ENCODE measurements at regions not wholly inside any gene's neighbourhood (a gene's known extent, or its start where the extent isn't known, plus 50 kb on each side); places are given as distances from the start of the nearest gene placed in this dataset.
"Not testable (repeated sequence)": the region's sequence is repeated elsewhere in the genome, so short reads cannot be mapped to it uniquely, and the experiment has no call there.

DNA sequence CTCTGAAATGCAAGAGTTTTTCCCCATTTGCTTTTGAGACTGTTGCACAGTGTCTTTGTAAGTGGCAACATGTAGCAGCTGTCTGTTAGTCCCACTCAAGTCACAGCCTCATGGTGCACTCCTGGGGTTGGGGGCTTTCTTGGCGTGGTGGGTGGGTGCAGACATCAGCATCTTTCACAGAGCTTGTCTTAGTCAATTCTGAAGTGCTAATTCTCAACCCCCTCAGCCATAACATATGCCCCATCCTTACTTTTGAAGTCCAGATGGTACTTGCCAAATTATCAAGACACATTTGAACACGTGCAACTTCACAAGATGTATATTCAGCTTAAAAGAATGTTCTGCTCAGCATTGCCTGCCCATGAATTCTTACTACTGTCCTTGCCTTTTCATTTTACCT lies 87.1 kb downstream of the VCAM1 start:
- TF ChIP-seq POLR2A (IDR thresholded peaks at IDR 0.05) (no peak), POLR2AphosphoS5 (IDR thresholded peaks at IDR 0.05) (no peak), EP300 (IDR thresholded peaks at IDR 0.05) (no peak)
- TF ChIP-seq, protein P1, sequence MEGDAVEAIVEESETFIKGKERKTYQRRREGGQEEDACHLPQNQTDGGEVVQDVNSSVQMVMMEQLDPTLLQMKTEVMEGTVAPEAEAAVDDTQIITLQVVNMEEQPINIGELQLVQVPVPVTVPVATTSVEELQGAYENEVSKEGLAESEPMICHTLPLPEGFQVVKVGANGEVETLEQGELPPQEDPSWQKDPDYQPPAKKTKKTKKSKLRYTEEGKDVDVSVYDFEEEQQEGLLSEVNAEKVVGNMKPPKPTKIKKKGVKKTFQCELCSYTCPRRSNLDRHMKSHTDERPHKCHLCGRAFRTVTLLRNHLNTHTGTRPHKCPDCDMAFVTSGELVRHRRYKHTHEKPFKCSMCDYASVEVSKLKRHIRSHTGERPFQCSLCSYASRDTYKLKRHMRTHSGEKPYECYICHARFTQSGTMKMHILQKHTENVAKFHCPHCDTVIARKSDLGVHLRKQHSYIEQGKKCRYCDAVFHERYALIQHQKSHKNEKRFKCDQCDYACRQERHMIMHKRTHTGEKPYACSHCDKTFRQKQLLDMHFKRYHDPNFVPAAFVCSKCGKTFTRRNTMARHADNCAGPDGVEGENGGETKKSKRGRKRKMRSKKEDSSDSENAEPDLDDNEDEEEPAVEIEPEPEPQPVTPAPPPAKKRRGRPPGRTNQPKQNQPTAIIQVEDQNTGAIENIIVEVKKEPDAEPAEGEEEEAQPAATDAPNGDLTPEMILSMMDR (IDR thresholded peaks at IDR 0.05): no peak
- Histone ChIP-seq H3K4me1 (no peaks in the 10 kb centered on the region), H3K36me3 (no peaks in the 10 kb centered on the region), H3K9me3 (peaks cover 0 to 1% (median under 1%) of the 10 kb centered on the region in 4 donors), H3K27ac (no peak overlapping the region), H3K4me3 (no peak overlapping the region), H3K27me3 (no peaks in the 10 kb centered on the region)
- WGBS, 5 donors: 61 to 79% (median 75%) methylated on average over 2 of the region's 2 CpGs
- no peak for DNase-seq
- intact Hi-C loops (cut with DNase I; ENCODE audit: low total_unique reads): no loop called here

DNA sequence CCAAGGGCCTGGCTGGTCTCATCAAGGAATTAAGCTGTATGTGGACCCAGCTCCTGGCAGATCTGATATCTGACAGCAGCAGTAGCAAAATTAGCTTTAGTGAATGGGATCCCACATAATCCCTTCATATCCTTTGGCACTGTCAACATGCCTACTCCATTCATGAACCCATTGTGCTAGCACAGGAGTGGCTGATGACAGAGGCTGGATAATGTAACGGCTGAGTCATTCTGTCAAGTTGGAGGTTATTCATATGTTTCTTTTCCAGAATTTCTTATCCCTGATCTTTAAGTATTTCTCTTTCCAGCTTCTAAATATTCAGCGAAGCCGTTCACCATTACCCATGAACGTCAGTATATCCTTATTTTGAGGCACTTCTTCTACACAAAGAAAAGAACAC lies 84.3 kb downstream of the EXTL2 start:
- Histone ChIP-seq H3K4me3 (no peak overlapping the region), H3K27me3 (no peaks in the 10 kb centered on the region), H3K9me3 (no peaks in the 10 kb centered on the region), H3K4me1 (no peaks in the 10 kb centered on the region), H3K27ac (no peak overlapping the region), H3K36me3 (no peaks in the 10 kb centered on the region)
- no peak for DNase-seq
- 65 to 95% (median 88%) methylated on average over 4 of the region's 4 CpGs for WGBS, 5 donors
- intact Hi-C loops (cut with DNase I; ENCODE audit: low total_unique reads): no loop called here
- TF ChIP-seq POLR2A (IDR thresholded peaks at IDR 0.05) (no peak), EP300 (IDR thresholded peaks at IDR 0.05) (no peak), POLR2AphosphoS5 (IDR thresholded peaks at IDR 0.05) (no peak)
- TF ChIP-seq, protein P1 (IDR thresholded peaks at IDR 0.05): no peak

DNA sequence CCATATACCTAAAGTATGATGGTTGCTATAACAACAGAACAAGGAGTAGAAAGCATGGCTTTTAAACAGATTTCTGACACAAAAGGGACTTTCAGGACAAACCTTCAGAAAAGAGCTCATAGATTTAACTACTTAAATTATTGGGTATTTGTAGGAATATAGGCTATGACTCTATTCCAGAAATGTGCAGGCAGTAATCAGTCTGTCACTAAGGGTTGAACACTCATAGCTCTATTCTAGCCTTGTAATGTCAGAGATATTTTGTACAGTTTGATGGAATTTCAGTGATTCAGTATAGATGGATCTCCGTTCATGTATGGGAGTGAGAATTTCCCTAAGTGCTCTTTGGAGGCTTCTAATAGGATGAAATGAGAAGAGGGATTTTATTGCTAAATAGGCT lies 82.8 kb downstream of the EXTL2 start:
- DNase-seq: no peak
- Histone ChIP-seq H3K27ac (no peak overlapping the region), H3K4me3 (no peak overlapping the region), H3K27me3 (no peaks in the 10 kb centered on the region), H3K9me3 (no peaks in the 10 kb centered on the region), H3K4me1 (no peaks in the 10 kb centered on the region), H3K36me3 (no peaks in the 10 kb centered on the region)
- TF ChIP-seq POLR2A (IDR thresholded peaks at IDR 0.05): no peak
- no peak for TF ChIP-seq EP300 (IDR thresholded peaks at IDR 0.05)
- TF ChIP-seq, protein P1 (IDR thresholded peaks at IDR 0.05): no peak
- TF ChIP-seq POLR2AphosphoS5 (IDR thresholded peaks at IDR 0.05): no peak
- 78 to 91% (median 89%) methylated on average over 1 of the region's 1 CpG for WGBS, 5 donors
- intact Hi-C loops (cut with DNase I; ENCODE audit: low total_unique reads): no loop called here

DNA sequence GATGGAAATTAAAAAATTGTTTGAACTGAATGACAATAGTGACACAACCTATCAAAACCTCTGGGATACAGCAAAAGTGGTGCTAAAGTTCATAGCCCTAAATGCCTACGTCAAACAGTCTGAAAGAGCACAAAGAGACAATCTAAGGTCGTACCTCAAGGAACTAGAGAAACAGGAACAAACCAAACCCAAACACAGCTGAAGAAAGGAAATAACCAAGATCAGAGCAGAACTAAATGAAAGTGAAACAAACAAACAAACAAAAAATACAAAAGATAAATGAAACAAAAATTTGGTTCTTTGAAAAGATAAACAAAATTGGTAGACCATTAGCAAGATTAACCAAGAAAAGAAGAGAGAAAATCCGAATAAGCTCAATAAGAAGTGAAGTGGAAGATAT lies 79.7 kb downstream of the EXTL2 start:
- H3K9me3 ChIP-seq; intact Hi-C loops (cut with DNase I; ENCODE audit: low total_unique reads); H3K4me1 ChIP-seq; H3K4me3 ChIP-seq; DNase-seq; H3K27ac ChIP-seq; H3K36me3 ChIP-seq; H3K27me3 ChIP-seq: not testable (repeated sequence)
- 73 to 80% (median 75%) methylated on average over 3 of the region's 3 CpGs for WGBS, 5 donors

DNA sequence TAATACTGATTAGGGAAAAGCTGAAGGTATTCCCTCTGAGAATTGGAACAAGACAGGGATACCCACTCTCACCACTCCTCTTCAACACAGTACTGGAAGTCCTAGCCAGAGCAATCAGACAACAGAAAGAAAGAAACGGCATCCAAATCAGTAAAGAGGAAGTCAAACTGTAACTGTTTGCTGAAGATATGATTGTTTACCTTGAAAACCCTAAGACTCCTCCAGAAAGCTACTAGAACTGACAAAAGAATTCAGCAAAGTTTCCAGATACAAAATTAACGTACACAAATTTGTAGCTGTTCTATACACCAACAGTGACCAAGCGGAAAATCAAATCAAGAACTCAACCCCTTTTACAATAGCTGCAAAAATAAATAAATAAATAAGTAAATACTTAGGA lies 78.6 kb downstream of the EXTL2 start:
- 45 to 65% (median 55%) methylated on average over 3 of the region's 3 CpGs for WGBS, 5 donors
- TF ChIP-seq, protein P1 (IDR thresholded peaks at IDR 0.05): no peak
- no peak for TF ChIP-seq POLR2AphosphoS5 (IDR thresholded peaks at IDR 0.05)
- no peak for TF ChIP-seq EP300 (IDR thresholded peaks at IDR 0.05)
- no peak overlapping the region for H3K27ac ChIP-seq
- no peaks in the 10 kb centered on the region for H3K27me3 ChIP-seq
- no peak for DNase-seq
- no peak overlapping the region for H3K4me3 ChIP-seq
- no peaks in the 10 kb centered on the region for H3K36me3 ChIP-seq
- H3K9me3 ChIP-seq: peaks cover 0 to 4% (median 0%) of the 10 kb centered on the region in 4 donors
- intact Hi-C loops (cut with DNase I; ENCODE audit: low total_unique reads): no loop called here
- H3K4me1 ChIP-seq: no peaks in the 10 kb centered on the region

DNA sequence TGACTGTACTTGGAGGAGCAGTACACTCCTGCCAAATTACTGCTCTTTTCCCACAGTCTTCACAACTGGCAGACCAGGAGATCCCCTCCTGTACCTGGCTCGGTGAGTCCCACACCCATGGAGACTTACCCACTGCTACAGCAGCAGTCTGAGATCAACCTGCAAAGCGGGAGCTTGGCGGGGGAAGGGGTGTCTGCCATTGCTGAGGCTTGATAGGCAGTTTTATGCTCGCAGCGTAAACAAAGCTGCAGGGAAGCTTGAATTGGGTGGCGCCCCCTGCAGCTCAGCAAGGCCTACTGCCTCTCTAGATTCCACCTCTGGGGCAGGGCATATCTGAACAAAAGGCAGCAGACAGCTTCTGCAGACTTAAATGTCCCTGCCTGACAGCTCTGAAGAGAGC lies 74.4 kb downstream of the EXTL2 start:
- H3K27ac ChIP-seq; H3K27me3 ChIP-seq; intact Hi-C loops (cut with DNase I; ENCODE audit: low total_unique reads); H3K4me1 ChIP-seq; DNase-seq; H3K4me3 ChIP-seq; H3K36me3 ChIP-seq: not testable (repeated sequence)
- H3K9me3 ChIP-seq: peaks cover 0 to 12% (median 4%) of the 10 kb centered on the region in 4 donors
- 20 to 56% (median 54%) methylated on average over 1 to 6 of the region's 6 CpGs for WGBS, 5 donors

DNA sequence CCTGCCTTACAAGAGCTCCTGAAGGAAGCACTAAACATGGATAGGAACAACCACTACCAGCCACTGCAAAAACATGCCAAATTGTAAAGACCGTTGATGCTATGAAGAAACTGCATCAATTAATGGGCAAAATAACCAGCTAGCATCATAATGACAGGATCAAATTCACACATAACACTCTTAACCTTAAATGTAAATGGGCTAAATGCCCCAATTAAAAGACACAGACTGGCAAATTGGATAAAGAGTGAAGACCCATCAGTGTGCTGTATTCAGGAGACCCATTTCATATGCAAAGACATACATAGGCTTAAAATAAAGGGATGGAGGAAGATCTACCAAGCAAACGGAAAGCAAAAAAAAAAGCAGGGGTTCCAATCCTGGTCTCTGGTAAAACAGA lies 72.7 kb downstream of the EXTL2 start:
- H3K4me1 ChIP-seq; H3K36me3 ChIP-seq; H3K27me3 ChIP-seq; H3K27ac ChIP-seq; DNase-seq; H3K4me3 ChIP-seq; intact Hi-C loops (cut with DNase I; ENCODE audit: low total_unique reads): not testable (repeated sequence)
- 91 to 97% (median 94%) methylated on average over 2 of the region's 2 CpGs for WGBS, 5 donors
- H3K9me3 ChIP-seq: peaks cover 0 to 12% (median 4%) of the 10 kb centered on the region in 4 donors
